ENCODE measurements at regions not wholly inside any gene's neighbourhood (a gene's known extent, or its start where the extent isn't known, plus 50 kb on each side); places are given as distances from the start of the nearest gene placed in this dataset.
"Not testable (repeated sequence)": the region's sequence is repeated elsewhere in the genome, so short reads cannot be mapped to it uniquely, and the experiment has no call there.

GRCh38 chr2:142794850-142795249, 82.6 kb upstream of the KYNU start:
- Mint-ChIP-seq H3K4me1 (no peaks in the 10 kb centered on the region), H3K9me3 (no peaks in the 10 kb centered on the region), H3K27ac (no peak overlapping the region), H3K36me3 (ENCODE audit: low read depth) (no peaks in the 10 kb centered on the region), H3K4me3 (no peak overlapping the region), H3K27me3 (ENCODE audit: low read depth, poor library complexity) (no peaks in the 10 kb centered on the region)
- TF ChIP-seq CTCF (IDR thresholded peaks at IDR 0.05): no peak
- DNase-seq: no peak

- not testable (repeated sequence) for H3K4me3 Mint-ChIP-seq; H3K27ac Mint-ChIP-seq; DNase-seq; H3K4me1 Mint-ChIP-seq; H3K27me3 Mint-ChIP-seq (ENCODE audit: low read depth, poor library complexity); H3K36me3 Mint-ChIP-seq (ENCODE audit: low read depth); H3K9me3 Mint-ChIP-seq
These were observed 85.1 kb upstream of the KYNU start for GRCh38 chr2:142792328-142792727.

DNA sequence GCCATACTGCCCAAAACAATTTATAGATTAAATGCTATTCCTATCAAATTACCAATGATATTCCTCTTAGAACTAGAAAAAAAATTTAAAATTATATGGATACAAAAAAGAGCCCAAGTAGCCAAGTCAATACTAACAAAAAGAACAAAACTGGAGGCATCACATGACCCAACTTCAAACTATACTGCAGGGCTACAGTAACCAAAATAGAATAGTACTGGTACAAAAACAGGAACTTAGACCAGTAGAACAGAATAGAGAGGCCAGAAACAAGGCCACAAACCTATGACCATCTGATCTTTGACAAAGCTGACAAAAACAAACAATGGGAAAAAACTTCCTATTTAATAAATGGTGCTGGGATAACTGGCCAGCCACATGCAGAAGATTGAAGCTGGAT, 86.1 kb upstream of the KYNU start:
- no peaks in the 10 kb centered on the region for H3K4me1 Mint-ChIP-seq
- DNase-seq: no peak
- H3K9me3 Mint-ChIP-seq: no peaks in the 10 kb centered on the region
- H3K36me3 Mint-ChIP-seq (ENCODE audit: low read depth): no peaks in the 10 kb centered on the region
- H3K4me3 Mint-ChIP-seq: no peak overlapping the region
- H3K27ac Mint-ChIP-seq: no peak overlapping the region
- no peak for TF ChIP-seq CTCF (IDR thresholded peaks at IDR 0.05)
- no peaks in the 10 kb centered on the region for H3K27me3 Mint-ChIP-seq (ENCODE audit: low read depth, poor library complexity)

DNA sequence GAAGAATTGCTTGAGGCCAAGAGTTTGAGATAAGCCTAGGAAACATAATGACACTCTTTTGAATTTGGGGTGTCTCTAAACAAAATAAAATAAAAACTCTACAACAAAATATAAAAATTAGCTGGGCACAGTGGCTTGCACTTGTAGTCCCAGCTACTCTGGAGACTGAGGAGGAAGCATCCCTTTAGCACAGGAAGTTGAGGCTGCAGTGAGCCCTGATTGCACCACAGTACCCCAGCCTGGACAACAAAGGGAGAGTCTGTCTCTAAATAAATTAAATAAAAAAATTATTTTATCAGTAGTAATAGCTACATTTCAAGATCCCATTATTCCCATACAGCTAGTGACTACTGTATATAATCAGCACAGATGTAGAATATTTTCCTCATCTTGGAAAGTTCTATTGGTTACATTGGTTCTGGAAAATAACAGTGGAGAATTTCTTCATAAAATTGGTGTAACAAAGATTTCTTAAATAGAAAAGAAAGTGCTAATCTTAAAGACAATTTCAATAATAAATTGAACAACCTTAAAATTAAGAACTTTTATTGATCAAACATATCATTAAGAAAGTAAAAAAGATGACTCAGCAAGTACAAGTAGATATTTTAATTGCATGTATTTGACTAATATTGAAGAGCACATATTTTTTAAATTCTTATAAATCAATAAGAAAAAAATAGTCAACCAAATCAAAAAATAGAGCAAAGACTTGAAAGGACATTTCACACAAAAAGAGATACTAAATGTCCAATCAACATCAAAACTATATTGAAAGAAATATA, 90.4 kb upstream of the KYNU start:
- Mint-ChIP-seq H3K27ac (no peak overlapping the region), H3K4me3 (no peak overlapping the region), H3K27me3 (ENCODE audit: low read depth, poor library complexity) (no peaks in the 10 kb centered on the region), H3K36me3 (ENCODE audit: low read depth) (no peaks in the 10 kb centered on the region), H3K4me1 (no peaks in the 10 kb centered on the region), H3K9me3 (no peaks in the 10 kb centered on the region)
- TF ChIP-seq CTCF (IDR thresholded peaks at IDR 0.05): no peak
- DNase-seq: no peak

- H3K36me3 Mint-ChIP-seq (ENCODE audit: low read depth): no peaks in the 10 kb centered on the region
- DNase-seq: no peak
- H3K27ac Mint-ChIP-seq: no peak overlapping the region
- H3K9me3 Mint-ChIP-seq: no peaks in the 10 kb centered on the region
- no peak overlapping the region for H3K4me3 Mint-ChIP-seq
- no peaks in the 10 kb centered on the region for H3K4me1 Mint-ChIP-seq
- TF ChIP-seq CTCF (IDR thresholded peaks at IDR 0.05): no peak
- no peaks in the 10 kb centered on the region for H3K27me3 Mint-ChIP-seq (ENCODE audit: low read depth, poor library complexity)
These were observed 94.5 kb upstream of the KYNU start for GRCh38 chr2:142782942-142783443.

- Mint-ChIP-seq H3K4me1 (no peaks in the 10 kb centered on the region), H3K27ac (no peak overlapping the region), H3K27me3 (ENCODE audit: low read depth, poor library complexity) (no peaks in the 10 kb centered on the region), H3K4me3 (no peak overlapping the region), H3K9me3 (no peaks in the 10 kb centered on the region), H3K36me3 (ENCODE audit: low read depth) (no peaks in the 10 kb centered on the region)
- no peak for TF ChIP-seq CTCF (IDR thresholded peaks at IDR 0.05)
- no peak for DNase-seq
These were observed 96.3 kb upstream of the KYNU start for GRCh38 chr2:142781146-142781545.
